Esophagus muscularis mucosa (tissue), 4 donors: ENCODE measurements at regions not wholly inside any gene's neighbourhood (a gene's known extent, or its start where the extent isn't known, plus 50 kb on each side); places are given as distances from the start of the nearest gene placed in this dataset.

Source experiments
- DNase-seq: peaks from one replicate; pipeline ENCODE4 v3.0.0-alpha.2; 2017; ENCODE audit errors: extremely low spot score
- H3K27ac ChIP-seq, 4 donors: fragments of 200-600 bp; sonication (generic); replicated peaks in 1 of 4; 1 replicate in 3 of 4; 2 replicates in 1 of 4; pipeline ENCODE4 v1.5.1; 2016 to 2019; ENCODE audit warnings: mild to moderate bottlenecking in 1 of 4
- H3K27me3 ChIP-seq, 4 donors: fragments of 200-600 bp; sonication (generic); one replicate each; pipeline versions ENCODE4 v1.5.1 to v1.6.0; 2016 to 2019
- H3K36me3 ChIP-seq, 4 donors: fragments of 200-600 bp; sonication (generic); one replicate each; pipeline ENCODE4 v1.5.1; 2016 to 2019
- H3K4me1 ChIP-seq, 4 donors: fragments of 200-600 bp; sonication (generic); one replicate each; pipeline ENCODE4 v1.5.1; 2016 to 2019
- H3K4me3 ChIP-seq, 4 donors: fragments of 200-600 bp; sonication (generic); 1 replicate in 2 of 4; 2 replicates in 2 of 4; pipeline ENCODE4 v1.5.1; 2016 to 2019; ENCODE audit warnings: mild to moderate bottlenecking in 4 of 4, moderate library complexity in 1 of 4
- H3K9me3 ChIP-seq, 4 donors: fragments of 200-600 bp; sonication (generic); 1 replicate in 3 of 4; 2 replicates in 1 of 4; pipeline ENCODE4 v1.5.1; 2016 to 2019
- CTCF ChIP-seq, 3 experiments: fragments of 200-600 bp in 2 of 3; fragments of 450-650 bp in 1 of 3; sonication (generic) in 2 of 3; IDR thresholded peaks; one replicate each; pipeline ENCODE4 v1.5.1; 2017 to 2019; ENCODE audit warnings: antibody characterized with exemption in 3 of 3, mild to moderate bottlenecking in 2 of 3, moderate library complexity in 1 of 3
- EP300 ChIP-seq: sonication (generic); formaldehyde crosslinking; IDR thresholded peaks from one replicate; pipeline ENCODE4 v1.6.1; 2017; ENCODE audit warnings: antibody characterized with exemption
- POLR2A ChIP-seq: fragments of 450-650 bp; IDR thresholded peaks from one replicate; pipeline ENCODE4 v1.6.1; 2017; ENCODE audit warnings: antibody characterized with exemption, moderate library complexity, mild to moderate bottlenecking, low read depth
- POLR2AphosphoS5 ChIP-seq, 2 donors: sonication (generic); formaldehyde crosslinking; IDR thresholded peaks; one replicate each; pipeline ENCODE4 v1.6.1; 2017; ENCODE audit warnings: antibody characterized with exemption in 2 of 2
- WGBS: methylation state at CpG from one replicate; pipeline ENCODE4 v1.1.5; 2018; 5-methylcytosine and 5-hydroxymethylcytosine counted together
- intact Hi-C: fragments of 100-400 bp; cut with DNase I; formaldehyde crosslinking; loops from one replicate; pipeline ENCODE4 v1.15.1; 2023

GRCh38 chr12:42892702-42893551, 303.4 kb upstream of the PRICKLE1 start:
- no peak overlapping the region for H3K27ac ChIP-seq
- no peak for DNase-seq
- H3K27me3 ChIP-seq = no peaks in the 10 kb centered on the region
- no peaks in the 10 kb centered on the region for H3K9me3 ChIP-seq
- TF ChIP-seq EP300 (no peak), CTCF (IDR thresholded peaks at IDR 0.05) (no peak), POLR2AphosphoS5 (IDR thresholded peaks at IDR 0.05) (no peak), POLR2A (no peak)
- H3K4me1 ChIP-seq = peaks cover 0 to 10% (median 3%) of the 10 kb centered on the region in 4 donors
- H3K4me3 ChIP-seq = no peak overlapping the region
- WGBS = 63% methylated on average over 4 of the region's 4 CpGs
- H3K36me3 ChIP-seq = no peaks in the 10 kb centered on the region
- intact Hi-C loops = no loop called here

- whole genome bisulfite sequencing = 45% methylated on average over 1 of the region's 1 CpG
- no peaks in the 10 kb centered on the region for H3K36me3 ChIP-seq
- H3K27me3 ChIP-seq = no peaks in the 10 kb centered on the region
- intact Hi-C loops = no loop called here
- peaks cover 0 to 16% (median 4%) of the 10 kb centered on the region in 4 donors for H3K4me1 ChIP-seq
- TF ChIP-seq POLR2AphosphoS5 (IDR thresholded peaks at IDR 0.05) (no peak), POLR2A (no peak), CTCF (IDR thresholded peaks at IDR 0.05) (no peak), EP300 (no peak)
- H3K27ac ChIP-seq = no peak overlapping the region
- H3K9me3 ChIP-seq = no peaks in the 10 kb centered on the region
- DNase-seq = no peak
- H3K4me3 ChIP-seq = no peak overlapping the region
These were observed 298.1 kb upstream of the PRICKLE1 start for GRCh38 chr12:42887657-42888056.

GRCh38 chr12:42886160-42886559, 296.6 kb upstream of the PRICKLE1 start:
- H3K4me3 ChIP-seq = no peak overlapping the region
- peak overlapping the region in 1 of 4 donors; percentile 5 for H3K27ac ChIP-seq
- intact Hi-C loops = no loop called here
- H3K27me3 ChIP-seq = no peaks in the 10 kb centered on the region
- H3K4me1 ChIP-seq = peaks cover 0 to 16% (median 3%) of the 10 kb centered on the region in 4 donors
- TF ChIP-seq CTCF (IDR thresholded peaks at IDR 0.05) (no peak), POLR2A (no peak), EP300 (no peak), POLR2AphosphoS5 (IDR thresholded peaks at IDR 0.05) (no peak)
- H3K36me3 ChIP-seq = no peaks in the 10 kb centered on the region
- no peak for DNase-seq
- WGBS = 31% methylated on average over 3 of the region's 3 CpGs
- H3K9me3 ChIP-seq = no peaks in the 10 kb centered on the region

GRCh38 chr12:42885677-42886076, 296.1 kb upstream of the PRICKLE1 start:
- Histone ChIP-seq H3K27me3 (no peaks in the 10 kb centered on the region), H3K36me3 (no peaks in the 10 kb centered on the region), H3K9me3 (no peaks in the 10 kb centered on the region), H3K4me3 (no peak overlapping the region), H3K27ac (no peak overlapping the region), H3K4me1 (peaks cover 0 to 16% (median 3%) of the 10 kb centered on the region in 4 donors)
- TF ChIP-seq POLR2AphosphoS5 (IDR thresholded peaks at IDR 0.05) (no peak), CTCF (IDR thresholded peaks at IDR 0.05) (no peak), POLR2A (no peak), EP300 (no peak)
- intact Hi-C loops = no loop called here
- DNase-seq = no peak
- 55% methylated on average over 2 of the region's 2 CpGs for WGBS
